H1 (cell line): ENCODE measurements at regions not wholly inside any gene's neighbourhood (a gene's known extent, or its start where the extent isn't known, plus 50 kb on each side); places are given as distances from the start of the nearest gene placed in this dataset.

Source experiments
- EGR1 ChIP-seq: IDR thresholded peaks from 2 replicates; pipeline ENCODE4 v1.6.1; 2011; ENCODE audit warnings: low read depth, low read length, borderline replicate concordance
- JUN ChIP-seq: IDR thresholded peaks from 2 replicates; pipeline ENCODE4 v1.6.1; 2011; ENCODE audit warnings: low read depth, mild to moderate bottlenecking, improper control_type of control experiment, low read length
- SIN3A ChIP-seq, 2 experiments: IDR thresholded peaks in 1 of 2; conservative IDR thresholded peaks in 1 of 2; 2 replicates each; pipeline ENCODE4 v1.6.1; 2011 to 2012; ENCODE audit warnings: low read length in 2 of 2, improper control_type of control experiment in 1 of 2, low read depth in 1 of 2, mild to moderate bottlenecking in 1 of 2
- SP4 ChIP-seq: IDR thresholded peaks from 2 replicates; pipeline ENCODE4 v1.6.1; 2012; ENCODE audit warnings: low read length, inconsistent platforms
- TF ChIP-seq, protein P1 (sequence below), 3 experiments: IDR thresholded peaks; 1 replicate in 2 of 3; 2 replicates in 1 of 3; pipeline versions ENCODE4 v1.5.1 to v1.6.1; 2011; ENCODE audit warnings: low read length in 3 of 3, mild to moderate bottlenecking in 3 of 3, inconsistent platforms in 2 of 3, low read depth in 1 of 3, moderate library complexity in 1 of 3; ENCODE audit not compliant: insufficient read depth in 1 of 3; ENCODE audit errors: control extremely low read depth in 1 of 3

DNA sequence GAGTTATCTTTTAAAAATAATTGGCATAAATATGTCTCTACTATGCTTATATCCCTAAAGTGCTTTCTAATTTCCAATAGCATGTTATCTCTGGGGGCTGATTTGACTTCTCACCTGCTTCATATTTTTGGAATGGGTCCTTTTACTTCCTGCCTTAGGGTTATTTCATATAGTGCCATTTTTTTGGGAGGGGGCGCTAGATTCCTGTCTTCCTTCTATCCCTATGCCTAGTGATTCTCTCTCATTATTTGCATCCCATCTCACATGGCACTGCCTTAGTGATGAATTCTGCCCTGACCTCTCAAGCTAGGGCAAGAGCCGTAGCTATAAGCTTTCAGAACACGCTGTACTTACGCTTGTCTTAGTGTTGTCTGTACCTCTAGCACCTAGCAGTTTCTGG lies 150.3 kb upstream of the SLITRK3 start:
- TF ChIP-seq JUN = no peak
- TF ChIP-seq, protein P1, sequence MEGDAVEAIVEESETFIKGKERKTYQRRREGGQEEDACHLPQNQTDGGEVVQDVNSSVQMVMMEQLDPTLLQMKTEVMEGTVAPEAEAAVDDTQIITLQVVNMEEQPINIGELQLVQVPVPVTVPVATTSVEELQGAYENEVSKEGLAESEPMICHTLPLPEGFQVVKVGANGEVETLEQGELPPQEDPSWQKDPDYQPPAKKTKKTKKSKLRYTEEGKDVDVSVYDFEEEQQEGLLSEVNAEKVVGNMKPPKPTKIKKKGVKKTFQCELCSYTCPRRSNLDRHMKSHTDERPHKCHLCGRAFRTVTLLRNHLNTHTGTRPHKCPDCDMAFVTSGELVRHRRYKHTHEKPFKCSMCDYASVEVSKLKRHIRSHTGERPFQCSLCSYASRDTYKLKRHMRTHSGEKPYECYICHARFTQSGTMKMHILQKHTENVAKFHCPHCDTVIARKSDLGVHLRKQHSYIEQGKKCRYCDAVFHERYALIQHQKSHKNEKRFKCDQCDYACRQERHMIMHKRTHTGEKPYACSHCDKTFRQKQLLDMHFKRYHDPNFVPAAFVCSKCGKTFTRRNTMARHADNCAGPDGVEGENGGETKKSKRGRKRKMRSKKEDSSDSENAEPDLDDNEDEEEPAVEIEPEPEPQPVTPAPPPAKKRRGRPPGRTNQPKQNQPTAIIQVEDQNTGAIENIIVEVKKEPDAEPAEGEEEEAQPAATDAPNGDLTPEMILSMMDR (IDR thresholded peaks at IDR 0.05; ENCODE audit: control extremely low read depth in 1 of 3, insufficient read depth in 1 of 3, low read depth in 1 of 3, low read length in 3 of 3) = peak in 2 of 3 experiments; percentile 16 to 44; a peak in 2 of 4 replicates
- TF ChIP-seq EGR1 = no peak
- TF ChIP-seq SP4 = no peak
- no peak for TF ChIP-seq SIN3A (conservative IDR thresholded peaks at IDR 0.05 in 1 of 2, IDR thresholded peaks at IDR 0.05 in 1 of 2; ENCODE audit: low read depth in 1 of 2, low read length in 2 of 2)
